ENCODE measurements at regions not wholly inside any gene's neighbourhood (a gene's known extent, or its start where the extent isn't known, plus 50 kb on each side); places are given as distances from the start of the nearest gene placed in this dataset.

DNA sequence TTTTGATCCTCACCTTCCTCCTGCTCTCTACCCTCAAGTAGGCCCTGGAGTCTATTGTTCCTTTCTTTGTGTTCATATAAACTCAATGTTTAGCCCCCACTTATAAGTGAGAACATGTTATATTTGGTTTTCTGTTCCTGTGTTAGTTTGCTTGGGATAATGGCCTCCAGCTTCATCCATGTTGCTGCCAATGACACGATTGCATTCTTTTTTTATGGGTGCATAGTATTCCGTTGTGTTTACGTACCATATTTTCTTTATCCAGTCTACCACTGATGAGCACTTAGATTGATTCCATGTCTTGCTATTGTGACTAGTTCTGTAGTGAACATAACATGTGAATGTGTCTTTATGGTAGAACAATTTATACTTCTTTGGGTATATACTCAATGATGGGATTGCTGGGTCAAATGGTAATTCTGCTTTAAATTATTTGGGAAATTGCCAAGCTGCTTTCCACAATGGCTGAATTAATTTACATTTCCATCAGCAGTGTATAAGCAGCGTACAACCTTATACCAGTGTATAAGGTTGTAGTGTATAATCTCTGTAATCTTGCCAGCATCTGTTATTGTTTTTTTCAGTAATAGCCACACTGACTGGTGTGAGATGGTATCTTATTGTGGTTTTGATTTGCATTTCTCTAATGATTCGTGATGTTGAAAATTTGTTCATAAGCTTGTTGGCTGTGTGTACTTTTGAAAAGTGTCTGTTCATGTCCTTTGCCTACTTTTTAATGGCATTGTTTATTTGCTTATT lies 288.9 kb downstream of the KCNRG start:
- Histone ChIP-seq H3K27me3 (no peaks in the 10 kb centered on the region), H3K4me1 (no peaks in the 10 kb centered on the region), H3K4me3 (no peak overlapping the region), H3K27ac (no peak overlapping the region), H3K36me3 (no peaks in the 10 kb centered on the region), H3K9me3 (no peaks in the 10 kb centered on the region)
- no peak for TF ChIP-seq CTCF (IDR thresholded peaks at IDR 0.05)
- ATAC-seq: no peak
- no peak for DNase-seq
- intact Hi-C loops (cut with DNase I): no loop called here

DNA sequence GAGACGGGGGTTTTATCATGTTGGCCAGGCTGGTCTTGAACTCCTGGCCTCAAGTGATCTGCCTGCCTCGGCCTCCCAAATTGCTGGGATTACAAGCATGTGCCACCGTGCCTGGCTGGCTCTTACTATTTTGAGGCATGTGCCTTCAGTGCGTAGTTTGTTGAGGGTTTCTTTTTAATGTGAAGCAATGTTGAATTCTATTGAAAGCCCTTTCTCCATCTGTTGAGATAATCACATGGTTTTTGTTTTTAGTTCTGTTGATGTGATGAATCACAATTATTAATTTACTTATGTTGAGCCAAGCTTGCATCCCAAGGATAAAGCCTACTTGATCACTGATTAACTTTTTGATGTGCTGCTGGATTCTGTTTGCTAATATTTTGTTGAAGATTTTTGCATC lies 290.9 kb downstream of the KCNRG start:
- Histone ChIP-seq H3K27me3 (no peaks in the 10 kb centered on the region), H3K36me3 (no peaks in the 10 kb centered on the region), H3K9me3 (no peaks in the 10 kb centered on the region), H3K4me3 (no peak overlapping the region), H3K4me1 (peaks cover 0 to 6% of the 10 kb centered on the region in 2 donors), H3K27ac (no peak overlapping the region)
- ATAC-seq: no peak
- no peak for TF ChIP-seq CTCF (IDR thresholded peaks at IDR 0.05)
- no peak for DNase-seq
- intact Hi-C loops (cut with DNase I): no loop called here

DNA sequence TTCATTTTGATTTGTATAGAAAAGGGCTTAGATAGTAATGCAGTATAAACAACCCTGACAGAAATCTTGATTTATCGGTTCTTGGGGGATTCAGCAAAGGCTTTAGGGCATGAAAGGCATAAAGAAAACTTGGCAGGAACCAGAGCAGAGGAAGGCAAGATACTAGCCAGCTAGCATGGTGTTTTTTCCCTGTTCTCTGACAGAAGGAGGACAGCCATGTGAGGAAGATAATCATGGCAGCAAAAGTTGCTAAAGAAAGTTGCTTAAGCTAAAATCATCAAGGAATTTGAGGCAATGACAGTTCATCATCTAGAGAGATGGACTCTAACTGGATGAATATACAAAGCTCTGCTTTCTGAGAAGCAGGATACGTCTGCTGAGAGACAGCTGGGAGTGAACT lies 294.1 kb downstream of the KCNRG start:
- Histone ChIP-seq H3K9me3 (no peaks in the 10 kb centered on the region), H3K4me3 (no peak overlapping the region), H3K27me3 (no peaks in the 10 kb centered on the region), H3K27ac (no peak overlapping the region), H3K36me3 (no peaks in the 10 kb centered on the region), H3K4me1 (peaks cover 0 to 6% of the 10 kb centered on the region in 2 donors)
- DNase-seq: peak in 2 of 4 donors; percentile 54 to 79
- TF ChIP-seq CTCF (IDR thresholded peaks at IDR 0.05): no peak
- intact Hi-C loops (cut with DNase I): no loop called here
- no peak for ATAC-seq

GRCh38 chr13:50309882-50310594 lies 294.8 kb downstream of the KCNRG start:
- Histone ChIP-seq H3K9me3 (no peaks in the 10 kb centered on the region), H3K4me1 (peaks cover 0 to 6% of the 10 kb centered on the region in 2 donors), H3K27me3 (no peaks in the 10 kb centered on the region), H3K27ac (no peak overlapping the region), H3K4me3 (no peak overlapping the region), H3K36me3 (no peaks in the 10 kb centered on the region)
- intact Hi-C loops (cut with DNase I): no loop called here
- TF ChIP-seq CTCF (IDR thresholded peaks at IDR 0.05): no peak
- DNase-seq (no peak), ATAC-seq (no peak)

- intact Hi-C loops (cut with DNase I): no loop called here
- ATAC-seq (no peak), DNase-seq (no peak)
- peaks cover 0 to 6% of the 10 kb centered on the region in 2 donors for H3K4me1 ChIP-seq
- no peak overlapping the region for H3K4me3 ChIP-seq
- H3K27me3 ChIP-seq: no peaks in the 10 kb centered on the region
- H3K9me3 ChIP-seq: no peaks in the 10 kb centered on the region
- H3K27ac ChIP-seq: no peak overlapping the region
- no peaks in the 10 kb centered on the region for H3K36me3 ChIP-seq
- no peak for TF ChIP-seq CTCF (IDR thresholded peaks at IDR 0.05)
Observed at GRCh38 chr13:50310734-50311133, 295.5 kb downstream of the KCNRG start.

All from left lung (tissue), 4 donors.